Fibroblast of mammary gland (primary cell): ENCODE measurements at regions not wholly inside any gene's neighbourhood (a gene's known extent, or its start where the extent isn't known, plus 50 kb on each side); places are given as distances from the start of the nearest gene placed in this dataset.

ENCODE experiments used
- DNase-seq: peaks from one replicate; pipeline ENCODE4 v3.0.0-alpha.2; 2010; ENCODE audit warnings: low read depth
- H3K4me3 ChIP-seq: 2 replicates; pipeline ENCODE4 v1.5.1; 2011; ENCODE audit warnings: low read depth, mild to moderate bottlenecking, low read length, moderate library complexity; ENCODE audit not compliant: control insufficient read depth
- CTCF ChIP-seq: conservative IDR thresholded peaks from 2 replicates; pipeline ENCODE4 v1.5.1; 2011; ENCODE audit warnings: low read depth, low read length, inconsistent platforms; ENCODE audit not compliant: control insufficient read depth, insufficient read depth

DNA sequence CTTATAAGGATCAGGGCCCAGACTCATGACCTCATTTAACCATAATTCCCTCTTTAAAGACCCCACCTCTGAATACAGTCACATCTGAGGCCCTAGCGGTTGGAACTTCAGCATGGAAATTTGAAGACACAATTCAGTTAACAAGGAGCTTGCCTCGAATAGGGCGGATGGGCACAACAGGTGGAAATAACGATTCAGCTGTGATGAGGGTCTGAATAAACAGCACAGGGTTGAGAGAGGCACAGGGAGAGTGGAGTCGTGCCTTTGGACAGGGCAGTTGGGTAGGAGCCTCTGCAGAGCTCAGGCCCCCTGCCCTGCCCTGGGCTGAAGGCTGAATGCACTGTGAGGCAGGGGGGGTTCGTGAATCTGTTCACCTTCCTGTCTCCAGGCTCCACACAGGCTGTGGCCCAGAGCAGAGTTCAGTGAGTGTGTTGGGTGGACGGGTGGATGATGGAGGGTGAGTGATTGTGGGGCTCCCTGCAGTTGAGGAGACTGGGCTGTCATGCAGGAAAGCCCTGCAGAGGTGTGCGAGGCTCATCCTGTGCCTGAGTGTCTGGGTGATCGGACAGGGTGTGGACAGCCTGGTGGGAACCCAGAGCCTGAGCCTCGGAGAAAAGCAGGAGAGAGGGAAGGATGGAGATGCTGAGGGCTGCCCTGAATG lies 243.1 kb downstream of the FOXD2 start:
- no peak overlapping the region for H3K4me3 ChIP-seq
- no peak for TF ChIP-seq CTCF
- DNase-seq, result no peak

- H3K4me3 ChIP-seq, result no peak overlapping the region
- DNase-seq, result no peak
- TF ChIP-seq CTCF, result no peak
These were observed 243.9 kb downstream of the FOXD2 start for GRCh38 chr1:47681735-47682134.

- TF ChIP-seq CTCF, result no peak
- H3K4me3 ChIP-seq, result no peak overlapping the region
These were observed 244.4 kb downstream of the FOXD2 start for GRCh38 chr1:47682198-47682597.

DNA sequence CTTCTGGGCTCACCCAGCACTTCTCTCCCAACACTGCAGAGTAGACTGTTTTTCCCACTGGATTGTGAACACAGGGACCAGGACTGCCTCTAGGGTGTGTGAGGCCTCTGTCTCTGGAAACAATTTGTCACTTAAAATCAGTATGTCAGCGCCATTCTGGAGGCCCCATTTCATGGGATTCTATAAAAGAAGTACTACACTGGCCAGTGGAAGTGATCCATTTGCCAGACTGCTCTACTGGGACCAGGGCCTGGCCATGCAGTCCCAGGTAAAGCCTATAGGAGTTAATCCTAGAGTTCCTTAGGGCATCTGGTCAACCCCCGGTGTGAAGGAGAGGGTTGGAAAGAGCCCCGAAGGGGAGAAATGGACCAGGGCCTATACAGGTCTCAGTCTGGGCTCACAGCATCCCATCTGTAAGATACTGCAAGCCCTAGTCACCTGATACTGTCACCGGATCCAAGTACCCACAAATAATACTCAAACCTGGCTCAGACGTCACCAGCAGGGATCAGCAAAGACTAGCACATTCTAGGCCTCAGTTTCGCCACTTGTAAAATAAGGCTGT lies 245.0 kb downstream of the FOXD2 start:
- no peak overlapping the region for H3K4me3 ChIP-seq
- no peak for DNase-seq
- no peak for TF ChIP-seq CTCF

More at GRCh38 chr1:47682198-47682597, 244.4 kb downstream of the FOXD2 start:
- no peak for DNase-seq

- H3K4me3 ChIP-seq, result no peak overlapping the region
- no peak for DNase-seq
- no peak for TF ChIP-seq CTCF
These were observed 245.6 kb downstream of the FOXD2 start for GRCh38 chr1:47683401-47683800.

DNA sequence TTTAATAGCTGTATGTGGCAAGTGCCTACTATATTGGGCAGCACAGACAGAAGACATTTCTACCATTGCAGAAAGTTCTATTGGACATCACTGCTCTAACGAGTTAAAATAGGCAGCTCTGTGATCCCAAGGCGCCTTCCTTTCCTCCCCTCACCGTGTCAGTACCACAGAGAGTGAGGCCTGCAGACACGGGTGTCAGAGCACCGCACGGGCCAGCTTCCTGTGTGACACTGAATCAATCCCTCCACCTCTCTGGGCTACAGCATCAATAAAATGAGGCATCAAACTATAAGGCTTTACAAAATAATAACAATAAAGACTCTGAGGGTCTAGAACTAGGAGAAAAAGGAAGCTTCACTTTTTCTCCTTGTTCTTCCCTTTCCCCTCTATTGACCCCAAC lies 246.7 kb downstream of the FOXD2 start:
- no peak for TF ChIP-seq CTCF
- no peak for DNase-seq
- H3K4me3 ChIP-seq, result no peak overlapping the region
